H9 (cell line): ENCODE measurements at regions not wholly inside any gene's neighbourhood (a gene's known extent, or its start where the extent isn't known, plus 50 kb on each side); places are given as distances from the start of the nearest gene placed in this dataset.

Experiments used
- DNase-seq: peaks from one replicate; pipeline ENCODE4 v3.0.0-alpha.2; 2017
- H2AFZ ChIP-seq: one replicate; pipeline ENCODE4 v1.6.1; 2013; ENCODE audit warnings: mild to moderate bottlenecking, low read length, control low read depth, moderate library complexity
- H2AK5ac ChIP-seq: 2 replicates; pipeline ENCODE4 v1.6.1; 2013; ENCODE audit warnings: low read length, control low read depth, mixed read lengths; ENCODE audit not compliant: insufficient read length
- H2BK120ac ChIP-seq: one replicate; pipeline ENCODE4 v1.6.1; 2013; ENCODE audit warnings: low read depth, mild to moderate bottlenecking, low read length, control low read depth, inconsistent platforms; ENCODE audit not compliant: poor library complexity, severe bottlenecking
- H2BK12ac ChIP-seq: 2 replicates; pipeline ENCODE4 v1.6.1; 2013; ENCODE audit warnings: low read length, control low read depth, mixed read lengths, low read depth; ENCODE audit not compliant: insufficient read length
- H2BK15ac ChIP-seq: 2 replicates; pipeline ENCODE4 v1.6.1; 2013; ENCODE audit warnings: low read depth, low read length, control low read depth
- H2BK20ac ChIP-seq: one replicate; pipeline ENCODE4 v1.6.1; 2013; ENCODE audit warnings: low read depth, mild to moderate bottlenecking, low read length, control low read depth, inconsistent platforms; ENCODE audit not compliant: poor library complexity, severe bottlenecking
- H2BK5ac ChIP-seq: 2 replicates; pipeline ENCODE4 v1.6.1; 2013; ENCODE audit warnings: low read length, control low read depth, mixed read lengths; ENCODE audit not compliant: insufficient read length
- H3K14ac ChIP-seq: 2 replicates; pipeline ENCODE4 v1.6.1; 2013; ENCODE audit warnings: low read length, control low read depth; ENCODE audit not compliant: insufficient read depth
- H3K18ac ChIP-seq: 2 replicates; pipeline ENCODE4 v1.6.1; 2013; ENCODE audit warnings: low read depth, mild to moderate bottlenecking, mixed read lengths, low read length, control low read depth; ENCODE audit not compliant: insufficient read length
- H3K23ac ChIP-seq: 2 replicates; pipeline ENCODE4 v1.6.1; 2013; ENCODE audit warnings: low read length, control low read depth, mixed read lengths, low read depth; ENCODE audit not compliant: insufficient read length
- H3K23me2 ChIP-seq: 2 replicates; pipeline ENCODE4 v1.6.1; 2013; ENCODE audit warnings: low read depth, mild to moderate bottlenecking, mixed read lengths, low read length, control low read depth; ENCODE audit not compliant: insufficient read length, poor library complexity, severe bottlenecking
- H3K27ac ChIP-seq: 2 replicates; pipeline ENCODE4 v1.5.1; 2013; ENCODE audit warnings: low read length, control low read depth, mixed read lengths, low read depth; ENCODE audit not compliant: insufficient read length
- H3K27me3 ChIP-seq: 2 replicates; pipeline ENCODE4 v1.6.1; 2013; ENCODE audit warnings: low read length, control low read depth, inconsistent platforms; ENCODE audit not compliant: insufficient read depth
- H3K4ac ChIP-seq: 2 replicates; pipeline ENCODE4 v1.6.1; 2013; ENCODE audit warnings: low read depth, mild to moderate bottlenecking, control low read depth, inconsistent platforms, low read length, moderate library complexity
- H3K4me1 ChIP-seq: 2 replicates; pipeline ENCODE4 v1.6.1; 2013; ENCODE audit warnings: low read length, control low read depth, inconsistent platforms; ENCODE audit not compliant: insufficient read depth
- H3K4me2 ChIP-seq: 2 replicates; pipeline ENCODE4 v1.6.1; 2013; ENCODE audit warnings: low read length, control low read depth, mixed read lengths; ENCODE audit not compliant: insufficient read length, insufficient read depth
- H3K56ac ChIP-seq: 2 replicates; pipeline ENCODE4 v1.6.1; 2013; ENCODE audit warnings: low read depth, mild to moderate bottlenecking, mixed read lengths, low read length, control low read depth; ENCODE audit not compliant: insufficient read length
- H3K79me1 ChIP-seq: 2 replicates; pipeline ENCODE4 v1.6.1; 2013; ENCODE audit warnings: low read depth, mild to moderate bottlenecking, moderate library complexity, low read length, control low read depth, inconsistent platforms; ENCODE audit not compliant: insufficient read depth, poor library complexity, severe bottlenecking
- H3K79me2 ChIP-seq: 2 replicates; pipeline ENCODE4 v1.6.1; 2013; ENCODE audit warnings: low read length, control low read depth, inconsistent platforms; ENCODE audit not compliant: insufficient read depth
- H3K9ac ChIP-seq: 2 replicates; pipeline ENCODE4 v1.6.1; 2013; ENCODE audit warnings: low read length, control low read depth, mixed read lengths; ENCODE audit not compliant: insufficient read length; ENCODE audit errors: extremely low read depth
- H3K9me3 ChIP-seq: one replicate; pipeline ENCODE4 v1.6.1; 2013; ENCODE audit warnings: low read depth, low read length, inconsistent platforms; ENCODE audit not compliant: control insufficient read depth
- H3T11ph ChIP-seq: one replicate; pipeline ENCODE4 v1.6.1; 2013; ENCODE audit warnings: mild to moderate bottlenecking, low read length, control low read depth, inconsistent platforms
- H4K20me1 ChIP-seq: one replicate; pipeline ENCODE4 v1.6.1; 2013; ENCODE audit not compliant: control insufficient read depth, insufficient read length, insufficient read depth
- H4K5ac ChIP-seq: 2 replicates; pipeline ENCODE4 v1.6.1; 2013; ENCODE audit warnings: low read depth, mild to moderate bottlenecking, mixed read lengths, low read length, control low read depth; ENCODE audit not compliant: insufficient read length
- H4K8ac ChIP-seq: replicated peaks from 2 replicates; pipeline ENCODE4 v1.6.1; 2013; ENCODE audit warnings: low read length, control low read depth, mixed read lengths, low read depth; ENCODE audit not compliant: insufficient read length
- H4K91ac ChIP-seq: 2 replicates; pipeline ENCODE4 v1.6.1; 2013; ENCODE audit warnings: low read depth, mild to moderate bottlenecking, moderate library complexity, mixed read lengths, low read length, control low read depth; ENCODE audit not compliant: insufficient read length
- H3K27ac Mint-ChIP-seq, 3 experiments: 2 replicates in 2 of 3; 3 replicates in 1 of 3; pipeline ENCODE4 v1.8.0; 2020 to 2021; ENCODE audit warnings: mixed read lengths in 3 of 3, mild to moderate bottlenecking in 1 of 3, moderate library complexity in 1 of 3
- H3K27me3 Mint-ChIP-seq: 2 replicates; pipeline ENCODE4 v1.8.0; 2021; ENCODE audit warnings: low read depth, mild to moderate bottlenecking, moderate library complexity, mixed read lengths
- H3K36me3 Mint-ChIP-seq, 3 experiments: 2 replicates in 2 of 3; 3 replicates in 1 of 3; pipeline ENCODE4 v1.8.0; 2020 to 2021; ENCODE audit warnings: low read depth in 3 of 3, mixed read lengths in 3 of 3; ENCODE audit not compliant: insufficient read depth in 1 of 3
- H3K4me1 Mint-ChIP-seq, 2 experiments: 2 replicates each; pipeline ENCODE4 v1.8.0; 2020; ENCODE audit warnings: mixed read lengths in 2 of 2
- H3K4me3 Mint-ChIP-seq, 2 experiments: 2 replicates in 1 of 2; 3 replicates in 1 of 2; pipeline ENCODE4 v1.8.0; 2020 to 2021; ENCODE audit warnings: mild to moderate bottlenecking in 2 of 2, mixed read lengths in 2 of 2, moderate library complexity in 1 of 2
- H3K9me3 Mint-ChIP-seq, 2 experiments: 2 replicates in 1 of 2; 3 replicates in 1 of 2; pipeline ENCODE4 v1.8.0; 2020; ENCODE audit warnings: mild to moderate bottlenecking in 2 of 2, mixed read lengths in 2 of 2, moderate library complexity in 1 of 2
- WGBS: extraction: QIAGEN DNeasy Blood & Tissue Kit; methylation state at CpG from one replicate; pipeline ENCODE4 v1.1.7; 2013; ENCODE audit warnings: missing lambda C conversion rate, low lambda C conversion rate, mixed read lengths; ENCODE audit not compliant: insufficient read length; ENCODE audit errors: extremely low coverage; 5-methylcytosine and 5-hydroxymethylcytosine counted together
- TF ChIP-seq, protein P1 (sequence below): fragments of 200-600 bp; sonication (generic); conservative IDR thresholded peaks from 3 replicates; pipeline ENCODE4 v1.8.0; 2021; ENCODE audit warnings: antibody characterized with exemption, mild to moderate bottlenecking

DNA sequence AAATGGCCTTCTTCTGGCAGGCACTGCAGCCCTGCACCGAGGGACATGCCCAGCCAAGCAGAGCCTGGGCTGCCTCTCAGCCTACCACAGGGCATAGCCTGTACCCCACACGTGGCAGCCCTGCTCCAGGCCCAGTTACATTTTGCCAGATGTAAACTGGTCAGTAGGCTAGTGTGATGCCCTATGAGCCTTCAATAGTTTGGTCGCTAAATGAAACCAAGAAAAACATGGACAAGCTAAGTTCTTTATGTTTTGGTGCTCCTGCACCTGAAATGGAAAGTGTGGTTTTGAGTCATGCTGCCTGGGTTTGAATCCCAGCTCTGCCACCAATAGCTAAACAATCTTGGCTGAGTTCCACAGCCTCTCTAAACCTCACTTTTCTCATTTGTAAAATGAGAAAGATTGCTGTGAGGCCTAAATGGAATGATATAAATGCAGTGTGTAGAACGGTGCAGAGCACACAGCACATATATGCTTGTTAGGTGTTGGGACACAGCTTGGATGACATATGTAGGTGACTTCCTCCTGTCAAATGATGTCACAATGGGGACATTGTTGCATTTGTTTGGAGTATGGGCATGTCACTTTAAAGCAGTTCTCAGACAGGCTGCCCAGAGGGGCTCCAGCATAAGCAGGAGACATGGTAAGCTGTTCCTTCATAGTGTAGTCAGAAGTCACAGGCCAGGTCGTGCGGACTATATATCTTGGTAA lies 57.4 kb downstream of the ZBTB38 start:
- H2BK120ac ChIP-seq, result no peak overlapping the region
- H2BK20ac ChIP-seq, result no peak overlapping the region
- no peak overlapping the region for H4K5ac ChIP-seq
- Mint-ChIP-seq H3K27ac (no peak overlapping the region), H3K9me3 (no peaks in the 10 kb centered on the region), H3K4me1 (peaks cover 22 to 28% of the 10 kb centered on the region in 2 experiments), H3K36me3 (no peaks in the 10 kb centered on the region), H3K4me3 (no peak overlapping the region), H3K27me3 (no peaks in the 10 kb centered on the region)
- H2AFZ ChIP-seq, result no peak overlapping the region
- no peak overlapping the region for H3K56ac ChIP-seq
- H3K27me3 ChIP-seq, result no peaks in the 10 kb centered on the region
- no peak overlapping the region for H4K91ac ChIP-seq
- H3K23me2 ChIP-seq, result no peaks in the 10 kb centered on the region
- no peak overlapping the region for H2BK5ac ChIP-seq
- no peak overlapping the region for H3K18ac ChIP-seq
- no peak overlapping the region for H2BK15ac ChIP-seq
- no peaks in the 10 kb centered on the region for H3K9me3 ChIP-seq
- H3K14ac ChIP-seq, result no peak overlapping the region
- H3K9ac ChIP-seq, result no peak overlapping the region
- H3K23ac ChIP-seq, result no peak overlapping the region
- H3K27ac ChIP-seq, result no peak overlapping the region
- H3K4me1 ChIP-seq, result no peaks in the 10 kb centered on the region; the same call in 1 of the 2 replicates
- no peak overlapping the region for H3K4ac ChIP-seq
- WGBS, result no CpG with 5 or more reads among the region's 6 CpGs
- TF ChIP-seq, protein P1, sequence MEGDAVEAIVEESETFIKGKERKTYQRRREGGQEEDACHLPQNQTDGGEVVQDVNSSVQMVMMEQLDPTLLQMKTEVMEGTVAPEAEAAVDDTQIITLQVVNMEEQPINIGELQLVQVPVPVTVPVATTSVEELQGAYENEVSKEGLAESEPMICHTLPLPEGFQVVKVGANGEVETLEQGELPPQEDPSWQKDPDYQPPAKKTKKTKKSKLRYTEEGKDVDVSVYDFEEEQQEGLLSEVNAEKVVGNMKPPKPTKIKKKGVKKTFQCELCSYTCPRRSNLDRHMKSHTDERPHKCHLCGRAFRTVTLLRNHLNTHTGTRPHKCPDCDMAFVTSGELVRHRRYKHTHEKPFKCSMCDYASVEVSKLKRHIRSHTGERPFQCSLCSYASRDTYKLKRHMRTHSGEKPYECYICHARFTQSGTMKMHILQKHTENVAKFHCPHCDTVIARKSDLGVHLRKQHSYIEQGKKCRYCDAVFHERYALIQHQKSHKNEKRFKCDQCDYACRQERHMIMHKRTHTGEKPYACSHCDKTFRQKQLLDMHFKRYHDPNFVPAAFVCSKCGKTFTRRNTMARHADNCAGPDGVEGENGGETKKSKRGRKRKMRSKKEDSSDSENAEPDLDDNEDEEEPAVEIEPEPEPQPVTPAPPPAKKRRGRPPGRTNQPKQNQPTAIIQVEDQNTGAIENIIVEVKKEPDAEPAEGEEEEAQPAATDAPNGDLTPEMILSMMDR, result no peak
- H3K4me2 ChIP-seq, result no peak overlapping the region
- no peaks in the 10 kb centered on the region for H3K79me1 ChIP-seq
- no peak overlapping the region for H3T11ph ChIP-seq
- H4K8ac ChIP-seq, result no peak overlapping the region
- H4K20me1 ChIP-seq, result no peaks in the 10 kb centered on the region
- H2BK12ac ChIP-seq, result no peak overlapping the region
- no peak for DNase-seq
- no peak overlapping the region for H2AK5ac ChIP-seq
- no peaks in the 10 kb centered on the region for H3K79me2 ChIP-seq
